Panc1 (cell line): ENCODE measurements at regions not wholly inside any gene's neighbourhood (a gene's known extent, or its start where the extent isn't known, plus 50 kb on each side); places are given as distances from the start of the nearest gene placed in this dataset.

Source experiments
- ATAC-seq: fragments of 200-7000 bp; cut with Tn5 transposase; 2 replicates; pipeline ENCODE4 v1.9.1; 2020; ENCODE audit warnings: mild to moderate bottlenecking, moderate library complexity
- BruUV-seq: library from RNA; stranded (reverse); fragments of 400-500 nt; replicated peaks from 2 replicates; lab custom pipeline; 2021; lab: Mats Ljungman, UMichigan
- CTCF ChIA-PET: fragments of 300-600 bp; sonication (Branson Sonifier 250); formaldehyde crosslinking; loops from one replicate; lab custom pipeline; 2022; ENCODE audit warnings: antibody characterized with exemption; lab: Charles Lee
- POLR2A ChIA-PET: fragments of 300-600 bp; sonication (Branson Sonifier 250); formaldehyde crosslinking; loops from one replicate; lab custom pipeline; 2022; ENCODE audit warnings: antibody characterized with exemption; lab: Charles Lee
- DNase-seq: peaks from one replicate; pipeline ENCODE4 v3.0.0-alpha.2; 2010; ENCODE audit warnings: low read depth, low spot score
- H3K27ac ChIP-seq: 2 replicates; pipeline ENCODE4 v1.5.1; 2011; ENCODE audit warnings: mild to moderate bottlenecking, low read length, inconsistent platforms
- H3K27me3 ChIP-seq: fragments of 200-500 bp; sonication (Bioruptor generic); 2 replicates; pipeline ENCODE4 v1.6.0; 2014; ENCODE audit warnings: low read length, inconsistent platforms; ENCODE audit not compliant: control insufficient read depth, insufficient read depth
- H3K36me3 ChIP-seq: fragments of 200-500 bp; sonication (Bioruptor generic); 2 replicates; pipeline ENCODE4 v1.5.1; 2014; ENCODE audit warnings: inconsistent platforms, mild to moderate bottlenecking, low read length, moderate library complexity; ENCODE audit not compliant: control insufficient read depth, insufficient read depth
- H3K4me1 ChIP-seq: 2 replicates; pipeline ENCODE4 v1.5.1; 2011; ENCODE audit warnings: inconsistent platforms, mild to moderate bottlenecking, low read length, moderate library complexity; ENCODE audit not compliant: control insufficient read depth, insufficient read depth
- H3K4me3 ChIP-seq, 2 experiments: 2 replicates each; pipeline ENCODE4 v1.5.1; 2011 to 2012; ENCODE audit warnings: low read depth in 2 of 2, low read length in 2 of 2, mild to moderate bottlenecking in 2 of 2, inconsistent platforms in 1 of 2, moderate library complexity in 1 of 2
- H3K9me3 ChIP-seq: fragments of 200-500 bp; sonication (Bioruptor generic); 2 replicates; pipeline ENCODE4 v1.5.1; 2014; ENCODE audit warnings: low read depth, mild to moderate bottlenecking, inconsistent platforms, low read length, moderate library complexity; ENCODE audit not compliant: control insufficient read depth, insufficient read depth
- POLR2AphosphoS5 ChIP-seq: IDR thresholded peaks from 2 replicates; pipeline ENCODE4 v1.6.1; 2012; ENCODE audit warnings: mild to moderate bottlenecking, low read depth, low read length, moderate library complexity
- REST ChIP-seq, 2 experiments: IDR thresholded peaks; 2 replicates each; pipeline ENCODE4 v1.6.1; 2011 to 2012; ENCODE audit warnings: low read depth in 2 of 2, control low read depth in 1 of 2, low read length in 1 of 2, mild to moderate bottlenecking in 1 of 2, moderate library complexity in 1 of 2; ENCODE audit not compliant: insufficient read depth in 1 of 2
- SIN3A ChIP-seq: IDR thresholded peaks from 2 replicates; pipeline ENCODE4 v1.6.1; 2012; ENCODE audit warnings: low read depth, mild to moderate bottlenecking, low read length, moderate library complexity, borderline replicate concordance; ENCODE audit not compliant: insufficient read depth
- TCF7L2 ChIP-seq: IDR thresholded peaks from 2 replicates; pipeline ENCODE4 v1.6.1; 2011; ENCODE audit warnings: mild to moderate bottlenecking, low read depth, low read length, inconsistent platforms
- in situ Hi-C: cut with HindIII; loops from 2 replicates; pipeline ENCODE4 v1.10.0; 2016; ENCODE audit warnings: low sequenced_read_pairs, low pct_unique_long_range_greater_than_20kb
- intact Hi-C: fragments of 100-400 bp; cut with micrococcal nuclease; formaldehyde crosslinking; loops from one replicate; pipeline ENCODE4 v1.10.0; 2022; ENCODE audit not compliant: unreplicated experiment
- TF ChIP-seq, protein P1 (sequence below): fragments of 450-650 bp; IDR thresholded peaks from 2 replicates; pipeline ENCODE4 v1.5.1; 2017; ENCODE audit warnings: mild to moderate bottlenecking

GRCh38 chr15:70539912-70540530 is 223.3 kb downstream of the UACA start:
- Histone ChIP-seq H3K4me1 (no peaks in the 10 kb centered on the region; the same call in 1 of the 2 replicates), H3K9me3 (no peaks in the 10 kb centered on the region), H3K27ac (no peak overlapping the region), H3K27me3 (no peaks in the 10 kb centered on the region), H3K4me3 (no peak overlapping the region), H3K36me3 (no peaks in the 10 kb centered on the region)
- TF ChIP-seq REST (IDR thresholded peaks at IDR 0.05; ENCODE audit: insufficient read depth in 1 of 2, low read depth in 2 of 2, low read length in 1 of 2) (no peak), POLR2AphosphoS5 (no peak), SIN3A (no peak), TCF7L2 (no peak)
- TF ChIP-seq, protein P1, sequence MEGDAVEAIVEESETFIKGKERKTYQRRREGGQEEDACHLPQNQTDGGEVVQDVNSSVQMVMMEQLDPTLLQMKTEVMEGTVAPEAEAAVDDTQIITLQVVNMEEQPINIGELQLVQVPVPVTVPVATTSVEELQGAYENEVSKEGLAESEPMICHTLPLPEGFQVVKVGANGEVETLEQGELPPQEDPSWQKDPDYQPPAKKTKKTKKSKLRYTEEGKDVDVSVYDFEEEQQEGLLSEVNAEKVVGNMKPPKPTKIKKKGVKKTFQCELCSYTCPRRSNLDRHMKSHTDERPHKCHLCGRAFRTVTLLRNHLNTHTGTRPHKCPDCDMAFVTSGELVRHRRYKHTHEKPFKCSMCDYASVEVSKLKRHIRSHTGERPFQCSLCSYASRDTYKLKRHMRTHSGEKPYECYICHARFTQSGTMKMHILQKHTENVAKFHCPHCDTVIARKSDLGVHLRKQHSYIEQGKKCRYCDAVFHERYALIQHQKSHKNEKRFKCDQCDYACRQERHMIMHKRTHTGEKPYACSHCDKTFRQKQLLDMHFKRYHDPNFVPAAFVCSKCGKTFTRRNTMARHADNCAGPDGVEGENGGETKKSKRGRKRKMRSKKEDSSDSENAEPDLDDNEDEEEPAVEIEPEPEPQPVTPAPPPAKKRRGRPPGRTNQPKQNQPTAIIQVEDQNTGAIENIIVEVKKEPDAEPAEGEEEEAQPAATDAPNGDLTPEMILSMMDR, result no peak
- POLR2A ChIA-PET, result no interaction called here
- DNase-seq (no peak), ATAC-seq (no peak)
- in situ Hi-C loops (no loop called here), intact Hi-C loops (no loop called here)
- BruUV-seq, result no TSS peak
- CTCF ChIA-PET, result no interaction called here

GRCh38 chr15:70539409-70539808 is 223.9 kb downstream of the UACA start:
- Histone ChIP-seq H3K4me1 (no peaks in the 10 kb centered on the region; the same call in 1 of the 2 replicates), H3K4me3 (no peak overlapping the region), H3K27ac (no peak overlapping the region), H3K9me3 (no peaks in the 10 kb centered on the region), H3K36me3 (no peaks in the 10 kb centered on the region), H3K27me3 (no peaks in the 10 kb centered on the region)
- intact Hi-C loops (no loop called here), in situ Hi-C loops (no loop called here)
- ATAC-seq (no peak), DNase-seq (no peak)
- ChIA-PET POLR2A (no interaction called here), CTCF (no interaction called here)
- TF ChIP-seq, protein P1, result no peak
- TF ChIP-seq SIN3A (no peak), TCF7L2 (no peak), POLR2AphosphoS5 (no peak), REST (IDR thresholded peaks at IDR 0.05; ENCODE audit: insufficient read depth in 1 of 2, low read depth in 2 of 2, low read length in 1 of 2) (no peak)
- BruUV-seq, result no TSS peak
